Thymus (tissue), 11 donors: ENCODE measurements at regions not wholly inside any gene's neighbourhood (a gene's known extent, or its start where the extent isn't known, plus 50 kb on each side); places are given as distances from the start of the nearest gene placed in this dataset.
"Not testable (repeated sequence)": the region's sequence is repeated elsewhere in the genome, so short reads cannot be mapped to it uniquely, and the experiment has no call there.

Source experiments
- DNase-seq, 9 donors: peaks; one replicate each; pipeline ENCODE4 v3.0.0-alpha.2; 2013; ENCODE audit warnings: low spot score in 9 of 9, low read depth in 6 of 9, missing footprints in 1 of 9
- H3K27ac ChIP-seq, 2 donors: one replicate each; pipeline ENCODE4 v1.5.1; 2013; ENCODE audit warnings: control low read depth in 1 of 2, low read depth in 1 of 2, low read length in 1 of 2, mild to moderate bottlenecking in 1 of 2, moderate library complexity in 1 of 2
- H3K27me3 ChIP-seq, 2 donors: one replicate each; pipeline ENCODE4 v1.5.1; 2013; ENCODE audit warnings: low read length in 1 of 2; ENCODE audit not compliant: control insufficient read depth in 2 of 2, insufficient read depth in 1 of 2
- H3K36me3 ChIP-seq, 2 donors: one replicate each; pipeline ENCODE4 v1.5.1; 2013; ENCODE audit warnings: low read length in 1 of 2, mild to moderate bottlenecking in 1 of 2, moderate library complexity in 1 of 2; ENCODE audit not compliant: control insufficient read depth in 2 of 2, insufficient read depth in 2 of 2
- H3K4me1 ChIP-seq, 2 donors: one replicate each; pipeline ENCODE4 v1.5.1; 2013; ENCODE audit warnings: low read length in 2 of 2; ENCODE audit not compliant: control insufficient read depth in 2 of 2, insufficient read depth in 2 of 2
- H3K4me3 ChIP-seq, 2 donors: one replicate each; pipeline ENCODE4 v1.5.1; 2013; ENCODE audit warnings: low read length in 2 of 2, control low read depth in 1 of 2, mild to moderate bottlenecking in 1 of 2
- H3K9me3 ChIP-seq, 2 donors: one replicate each; pipeline ENCODE4 v1.5.1; 2013; ENCODE audit warnings: low read length in 1 of 2, mild to moderate bottlenecking in 1 of 2; ENCODE audit not compliant: control insufficient read depth in 2 of 2, insufficient read depth in 1 of 2
- WGBS: extraction: QIAGEN DNeasy Blood & Tissue Kit; methylation state at CpG from one replicate; pipeline ENCODE4 v1.1.7; 2013; 5-methylcytosine and 5-hydroxymethylcytosine counted together
- donor health status: healthy.

- H3K9me3 ChIP-seq = no peaks in the 10 kb centered on the region
- no peak overlapping the region for H3K27ac ChIP-seq
- DNase-seq = no peak
- H3K27me3 ChIP-seq = peaks cover 0 to 6% of the 10 kb centered on the region in 2 donors
- no peak overlapping the region for H3K4me3 ChIP-seq
- H3K36me3 ChIP-seq = no peaks in the 10 kb centered on the region
- 67% methylated on average over 11 of the region's 11 CpGs for WGBS
- no peaks in the 10 kb centered on the region for H3K4me1 ChIP-seq
Measured at GRCh38 chr1:38584448-38585355, 274.9 kb downstream of the RRAGC start.

- H3K4me3 ChIP-seq = not testable (repeated sequence)
- H3K27me3 ChIP-seq = peaks cover 6 to 20% of the 10 kb centered on the region in 2 donors
Measured at GRCh38 chr1:38583287-38583686, 276.3 kb downstream of the RRAGC start.

GRCh38 chr1:38581396-38581795 lies 278.2 kb downstream of the RRAGC start:
- Histone ChIP-seq H3K27me3 (peaks cover 13 to 35% of the 10 kb centered on the region in 2 donors), H3K9me3 (no peaks in the 10 kb centered on the region), H3K36me3 (no peaks in the 10 kb centered on the region), H3K4me1 (peaks cover 0 to 2% of the 10 kb centered on the region in 2 donors), H3K27ac (no peak overlapping the region), H3K4me3 (no peak overlapping the region)
- WGBS = 49% methylated on average over 2 of the region's 2 CpGs
- DNase-seq = no peak

More at GRCh38 chr1:38583287-38583686, 276.3 kb downstream of the RRAGC start:
- not testable (repeated sequence) for H3K36me3 ChIP-seq, H3K27ac ChIP-seq, H3K4me1 ChIP-seq, DNase-seq, H3K9me3 ChIP-seq
- WGBS = 92% methylated on average over 2 of the region's 2 CpGs

- Histone ChIP-seq H3K4me1 (peaks cover 0 to 2% of the 10 kb centered on the region in 2 donors), H3K27ac (no peak overlapping the region), H3K27me3 (peaks cover 13 to 40% of the 10 kb centered on the region in 2 donors), H3K4me3 (no peak overlapping the region), H3K36me3 (no peaks in the 10 kb centered on the region), H3K9me3 (no peaks in the 10 kb centered on the region)
- WGBS = 90% methylated on average over 2 of the region's 2 CpGs
- DNase-seq = no peak
Measured at GRCh38 chr1:38580594-38580993, 279.0 kb downstream of the RRAGC start.

GRCh38 chr1:38579056-38579455 lies 280.5 kb downstream of the RRAGC start:
- no peak overlapping the region for H3K4me3 ChIP-seq
- H3K27ac ChIP-seq = no peak overlapping the region
- H3K27me3 ChIP-seq = peaks cover 15 to 40% of the 10 kb centered on the region in 2 donors
- no peaks in the 10 kb centered on the region for H3K36me3 ChIP-seq
- no peaks in the 10 kb centered on the region for H3K9me3 ChIP-seq
- peaks cover 0 to 2% of the 10 kb centered on the region in 2 donors for H3K4me1 ChIP-seq
- no peak for DNase-seq
- 92% methylated on average over 5 of the region's 5 CpGs for WGBS

- H3K36me3 ChIP-seq = no peaks in the 10 kb centered on the region
- peaks cover 15 to 40% of the 10 kb centered on the region in 2 donors for H3K27me3 ChIP-seq
- no peaks in the 10 kb centered on the region for H3K9me3 ChIP-seq
- H3K4me1 ChIP-seq = peaks cover 0 to 2% of the 10 kb centered on the region in 2 donors
- WGBS = 4% methylated on average over 66 of the region's 66 CpGs
- no peak overlapping the region for H3K27ac ChIP-seq
- no peak for DNase-seq
- H3K4me3 ChIP-seq = peak overlapping the region in 1 of 2 donors; percentile 6
Measured at GRCh38 chr1:38578271-38578951, 281.2 kb downstream of the RRAGC start.

- DNase-seq = no peak
- 25% methylated on average over 5 of the region's 5 CpGs for WGBS
- peaks cover 15 to 40% of the 10 kb centered on the region in 2 donors for H3K27me3 ChIP-seq
- H3K9me3 ChIP-seq = no peaks in the 10 kb centered on the region
- no peak overlapping the region for H3K4me3 ChIP-seq
- H3K4me1 ChIP-seq = peaks cover 0 to 2% of the 10 kb centered on the region in 2 donors
- H3K27ac ChIP-seq = no peak overlapping the region
- no peaks in the 10 kb centered on the region for H3K36me3 ChIP-seq
Measured at GRCh38 chr1:38577937-38578270, 281.7 kb downstream of the RRAGC start.

- Histone ChIP-seq H3K27me3 (peaks cover 15 to 40% of the 10 kb centered on the region in 2 donors), H3K9me3 (no peaks in the 10 kb centered on the region), H3K4me3 (no peak overlapping the region), H3K4me1 (peaks cover 0 to 2% of the 10 kb centered on the region in 2 donors), H3K36me3 (no peaks in the 10 kb centered on the region), H3K27ac (no peak overlapping the region)
- no peak for DNase-seq
- WGBS = 68% methylated on average over 4 of the region's 4 CpGs
Measured at GRCh38 chr1:38577385-38577784, 282.2 kb downstream of the RRAGC start.

GRCh38 chr1:38576241-38576640 lies 283.3 kb downstream of the RRAGC start:
- no peaks in the 10 kb centered on the region for H3K9me3 ChIP-seq
- peaks cover 0 to 4% of the 10 kb centered on the region in 2 donors for H3K4me1 ChIP-seq
- H3K27me3 ChIP-seq = peaks cover 15 to 45% of the 10 kb centered on the region in 2 donors
- no peak overlapping the region for H3K4me3 ChIP-seq
- H3K36me3 ChIP-seq = no peaks in the 10 kb centered on the region
- DNase-seq = no peak
- WGBS = 82% methylated on average over 6 of the region's 6 CpGs
- H3K27ac ChIP-seq = no peak overlapping the region
